GM19023 (cell line): ENCODE measurements at regions not wholly inside any gene's neighbourhood (a gene's known extent, or its start where the extent isn't known, plus 50 kb on each side); places are given as distances from the start of the nearest gene placed in this dataset.
"Not testable (repeated sequence)": the region's sequence is repeated elsewhere in the genome, so short reads cannot be mapped to it uniquely, and the experiment has no call there.

ENCODE experiments used
- ATAC-seq: cut with Tn5 transposase; IDR thresholded peaks from one replicate; pipeline ENCODE4 v1.9.1; 2021; ENCODE audit warnings: mild to moderate bottlenecking, moderate library complexity; ENCODE audit not compliant: unreplicated experiment

- ATAC-seq = no peak
These were observed 416.9 kb downstream of the FRK start for GRCh38 chr6:115643762-115644161.

- no peak for ATAC-seq
These were observed 425.8 kb downstream of the FRK start for GRCh38 chr6:115634887-115635286.

- no peak for ATAC-seq
These were observed 426.6 kb downstream of the FRK start for GRCh38 chr6:115634131-115634530.

GRCh38 chr6:115631028-115631427 is 429.7 kb downstream of the FRK start:
- no peak for ATAC-seq

- no peak for ATAC-seq
These were observed 430.2 kb downstream of the FRK start for GRCh38 chr6:115630424-115631024.

GRCh38 chr6:115629415-115629814 is 431.3 kb downstream of the FRK start:
- no peak for ATAC-seq

- no peak for ATAC-seq
These were observed 442.4 kb downstream of the FRK start for GRCh38 chr6:115618256-115618655.

- ATAC-seq = no peak
These were observed 443.7 kb downstream of the FRK start for GRCh38 chr6:115617031-115617430.

- ATAC-seq = no peak
These were observed 447.2 kb downstream of the FRK start for GRCh38 chr6:115613488-115613887.

GRCh38 chr6:115612796-115613479 is 447.8 kb downstream of the FRK start:
- no peak for ATAC-seq

GRCh38 chr6:115612216-115612615 is 448.5 kb downstream of the FRK start:
- ATAC-seq = no peak

GRCh38 chr6:115610696-115611095 is 450.0 kb downstream of the FRK start:
- no peak for ATAC-seq

GRCh38 chr6:115609111-115609510 is 451.6 kb downstream of the FRK start:
- no peak for ATAC-seq

GRCh38 chr6:115602466-115602865 is 458.2 kb downstream of the FRK start:
- ATAC-seq = no peak

GRCh38 chr6:115601509-115601908 is 459.2 kb downstream of the FRK start:
- ATAC-seq = no peak

- ATAC-seq = no peak
These were observed 459.6 kb downstream of the FRK start for GRCh38 chr6:115601064-115601463.

GRCh38 chr6:115594891-115595290 is 465.8 kb downstream of the FRK start:
- no peak for ATAC-seq

GRCh38 chr6:115592025-115592424 is 468.7 kb downstream of the FRK start:
- no peak for ATAC-seq

GRCh38 chr6:115589072-115589471 is 471.6 kb downstream of the FRK start:
- ATAC-seq = not testable (repeated sequence)

- ATAC-seq = no peak
These were observed 477.4 kb downstream of the FRK start for GRCh38 chr6:115583290-115583689.

- ATAC-seq = no peak
These were observed 478.3 kb downstream of the FRK start for GRCh38 chr6:115582386-115582785.

- ATAC-seq = not testable (repeated sequence)
These were observed 481.1 kb downstream of the FRK start for GRCh38 chr6:115579565-115579964.

- ATAC-seq = no peak
These were observed 483.4 kb downstream of the FRK start for GRCh38 chr6:115577270-115577669.
